ENCODE measurements at regions not wholly inside any gene's neighbourhood (a gene's known extent, or its start where the extent isn't known, plus 50 kb on each side); places are given as distances from the start of the nearest gene placed in this dataset.

DNA sequence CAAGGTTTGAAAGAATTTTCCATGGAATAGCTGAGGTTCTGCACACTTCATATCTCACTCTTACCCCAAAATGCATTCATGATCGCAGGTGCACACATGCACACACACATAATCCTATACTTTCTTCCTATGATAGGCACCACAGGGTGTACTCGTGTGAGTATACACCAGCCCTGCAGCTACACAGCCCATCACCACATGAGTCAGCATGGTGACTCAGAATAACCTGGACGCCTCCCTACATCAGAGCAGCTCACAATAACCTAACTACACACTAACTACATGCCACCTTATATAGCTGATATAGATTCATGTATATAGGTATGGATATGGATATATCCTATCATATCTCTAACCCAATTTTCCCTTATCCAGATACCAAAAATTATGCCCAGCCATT lies 850.2 kb upstream of the TMEM132C start:
- no peak for TF ChIP-seq CTCF (conservative IDR thresholded peaks at IDR 0.05)
- TF ChIP-seq ZFX (IDR thresholded peaks at IDR 0.05): no peak
